Mucosa of rectum (tissue), 2 donors: ENCODE measurements at regions not wholly inside any gene's neighbourhood (a gene's known extent, or its start where the extent isn't known, plus 50 kb on each side); places are given as distances from the start of the nearest gene placed in this dataset.

Experiments
- H3K27ac ChIP-seq, 2 donors: one replicate each; pipeline ENCODE4 v1.7.0; 2013; ENCODE audit warnings: inconsistent platforms in 2 of 2, low read depth in 2 of 2, low read length in 2 of 2
- H3K27me3 ChIP-seq, 2 donors: one replicate each; pipeline ENCODE4 v1.7.0; 2013; ENCODE audit warnings: low read length in 2 of 2; ENCODE audit not compliant: control insufficient read depth in 2 of 2, insufficient read depth in 2 of 2
- H3K36me3 ChIP-seq, 2 donors: one replicate each; pipeline ENCODE4 v1.7.0; 2013; ENCODE audit warnings: low read length in 2 of 2; ENCODE audit not compliant: control insufficient read depth in 2 of 2, insufficient read depth in 2 of 2
- H3K4me1 ChIP-seq, 2 donors: one replicate each; pipeline ENCODE4 v1.7.0; 2013; ENCODE audit warnings: low read length in 2 of 2, mild to moderate bottlenecking in 1 of 2; ENCODE audit not compliant: control insufficient read depth in 2 of 2, insufficient read depth in 2 of 2
- H3K4me3 ChIP-seq, 2 donors: one replicate each; pipeline ENCODE4 v1.7.0; 2013; ENCODE audit warnings: low read length in 2 of 2
- H3K9ac ChIP-seq, 2 donors: one replicate each; pipeline ENCODE4 v1.7.0; 2013; ENCODE audit warnings: low read length in 2 of 2, low read depth in 1 of 2, mild to moderate bottlenecking in 1 of 2
- H3K9me3 ChIP-seq, 2 donors: one replicate each; pipeline ENCODE4 v1.7.0; 2013; ENCODE audit warnings: low read length in 2 of 2; ENCODE audit not compliant: control insufficient read depth in 2 of 2
- donor health status: healthy.
- donor health status: Normal muscosa, but diverticular disease.

- no peak overlapping the region for H3K9ac ChIP-seq
- H3K4me3 ChIP-seq: no peak overlapping the region
These were observed 358.6 kb upstream of the FOXG1 start for GRCh38 chr14:28407996-28408395.

GRCh38 chr14:28412077-28412476 is 354.5 kb upstream of the FOXG1 start:
- H3K9ac ChIP-seq: no peak overlapping the region
- no peaks in the 10 kb centered on the region for H3K27me3 ChIP-seq
- H3K27ac ChIP-seq: no peak overlapping the region
- H3K36me3 ChIP-seq: no peaks in the 10 kb centered on the region
- no peak overlapping the region for H3K4me3 ChIP-seq
- H3K9me3 ChIP-seq: no peaks in the 10 kb centered on the region
- H3K4me1 ChIP-seq: no peaks in the 10 kb centered on the region

More at GRCh38 chr14:28407996-28408395, 358.6 kb upstream of the FOXG1 start:
- Histone ChIP-seq H3K27me3 (no peaks in the 10 kb centered on the region), H3K27ac (no peak overlapping the region), H3K9me3 (no peaks in the 10 kb centered on the region), H3K36me3 (no peaks in the 10 kb centered on the region), H3K4me1 (no peaks in the 10 kb centered on the region)

DNA sequence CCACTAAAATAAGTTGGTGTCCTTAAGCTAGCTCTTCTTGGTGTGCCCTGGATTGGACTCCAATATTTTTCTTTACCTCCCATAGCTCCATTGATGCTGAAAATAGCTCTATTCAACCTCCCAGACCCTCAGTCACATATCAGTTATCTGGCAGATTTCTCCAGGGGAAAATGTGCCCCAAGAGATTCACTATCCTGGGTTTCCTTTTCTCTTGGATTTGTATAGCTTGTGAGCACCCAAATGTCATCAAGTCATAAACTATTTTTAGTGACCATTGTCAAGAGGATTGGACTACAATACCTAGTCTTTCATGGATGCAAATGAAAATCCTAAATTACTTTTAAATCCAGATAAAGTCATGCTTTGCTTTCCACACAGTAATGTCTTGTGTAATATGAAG is 339.6 kb upstream of the FOXG1 start:
- Histone ChIP-seq H3K27me3 (no peaks in the 10 kb centered on the region), H3K36me3 (no peaks in the 10 kb centered on the region)

GRCh38 chr14:28436821-28437220 is 329.8 kb upstream of the FOXG1 start:
- Histone ChIP-seq H3K4me1 (no peaks in the 10 kb centered on the region), H3K27me3 (no peaks in the 10 kb centered on the region), H3K9ac (no peak overlapping the region), H3K9me3 (no peaks in the 10 kb centered on the region), H3K27ac (no peak overlapping the region), H3K4me3 (no peak overlapping the region), H3K36me3 (no peaks in the 10 kb centered on the region)

More for the DNA sequence above, 339.6 kb upstream of the FOXG1 start:
- no peak overlapping the region for H3K27ac ChIP-seq
- H3K9me3 ChIP-seq: no peaks in the 10 kb centered on the region
- no peak overlapping the region for H3K4me3 ChIP-seq
- H3K9ac ChIP-seq: no peak overlapping the region
- H3K4me1 ChIP-seq: no peaks in the 10 kb centered on the region

GRCh38 chr14:28461389-28461788 is 305.2 kb upstream of the FOXG1 start:
- Histone ChIP-seq H3K27ac (no peak overlapping the region), H3K9me3 (no peaks in the 10 kb centered on the region), H3K36me3 (no peaks in the 10 kb centered on the region), H3K9ac (no peak overlapping the region), H3K27me3 (no peaks in the 10 kb centered on the region), H3K4me1 (no peaks in the 10 kb centered on the region), H3K4me3 (no peak overlapping the region)

GRCh38 chr14:28467611-28468010 is 299.0 kb upstream of the FOXG1 start:
- Histone ChIP-seq H3K27ac (no peak overlapping the region), H3K36me3 (no peaks in the 10 kb centered on the region), H3K27me3 (no peaks in the 10 kb centered on the region), H3K9ac (no peak overlapping the region), H3K4me3 (no peak overlapping the region), H3K9me3 (peaks cover 0 to 6% of the 10 kb centered on the region in 2 donors), H3K4me1 (no peaks in the 10 kb centered on the region)

GRCh38 chr14:28468191-28469151 is 298.1 kb upstream of the FOXG1 start:
- Histone ChIP-seq H3K27ac (no peak overlapping the region), H3K36me3 (no peaks in the 10 kb centered on the region), H3K4me1 (no peaks in the 10 kb centered on the region), H3K9me3 (peaks cover 0 to 6% of the 10 kb centered on the region in 2 donors), H3K4me3 (no peak overlapping the region), H3K27me3 (no peaks in the 10 kb centered on the region), H3K9ac (no peak overlapping the region)

GRCh38 chr14:28482251-28483040 is 284.1 kb upstream of the FOXG1 start:
- Histone ChIP-seq H3K27me3 (no peaks in the 10 kb centered on the region), H3K9me3 (no peaks in the 10 kb centered on the region), H3K4me3 (no peak overlapping the region), H3K27ac (no peak overlapping the region), H3K9ac (no peak overlapping the region), H3K36me3 (no peaks in the 10 kb centered on the region), H3K4me1 (no peaks in the 10 kb centered on the region)

GRCh38 chr14:28483506-28483905 is 283.1 kb upstream of the FOXG1 start:
- Histone ChIP-seq H3K27ac (no peak overlapping the region), H3K9ac (no peak overlapping the region), H3K4me3 (no peak overlapping the region), H3K36me3 (no peaks in the 10 kb centered on the region), H3K9me3 (no peaks in the 10 kb centered on the region), H3K27me3 (no peaks in the 10 kb centered on the region), H3K4me1 (no peaks in the 10 kb centered on the region)

DNA sequence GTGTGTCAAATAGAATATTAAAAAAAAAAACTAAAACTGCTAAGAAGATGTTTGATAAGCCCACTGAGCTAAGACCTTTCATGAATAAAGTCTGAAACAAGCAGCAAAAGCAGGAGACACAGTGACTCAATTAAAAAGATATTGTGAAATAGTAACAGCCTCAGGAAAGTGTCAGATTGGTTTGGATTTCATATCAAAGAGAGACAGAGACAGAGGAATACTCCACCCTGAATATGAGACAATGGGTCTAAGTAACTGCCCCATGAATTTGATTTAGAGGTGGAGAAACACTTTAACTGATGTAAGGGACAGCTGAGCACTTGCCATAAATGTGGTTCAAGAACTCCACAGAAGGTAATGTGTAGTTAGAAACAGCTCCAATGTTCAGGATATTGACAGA is 277.9 kb upstream of the FOXG1 start:
- H3K27ac ChIP-seq: no peak overlapping the region
- H3K9ac ChIP-seq: no peak overlapping the region
- no peaks in the 10 kb centered on the region for H3K9me3 ChIP-seq
- no peak overlapping the region for H3K4me3 ChIP-seq
- no peaks in the 10 kb centered on the region for H3K36me3 ChIP-seq
- no peaks in the 10 kb centered on the region for H3K4me1 ChIP-seq
- no peaks in the 10 kb centered on the region for H3K27me3 ChIP-seq
